GM12865 (cell line): ENCODE measurements at regions not wholly inside any gene's neighbourhood (a gene's known extent, or its start where the extent isn't known, plus 50 kb on each side); places are given as distances from the start of the nearest gene placed in this dataset.

ENCODE experiments used
- DNase-seq: peaks from one replicate; pipeline ENCODE4 v3.0.0; 2010; ENCODE audit warnings: low read depth
- H3K4me3 ChIP-seq: 2 replicates; pipeline ENCODE4 v1.5.1; 2011; ENCODE audit warnings: mild to moderate bottlenecking, low read depth, low read length, control low read depth
- CTCF ChIP-seq: IDR thresholded peaks from 2 replicates; pipeline ENCODE4 v1.5.1; 2011; ENCODE audit warnings: low read length, control low read depth, low read depth, inconsistent platforms; ENCODE audit not compliant: insufficient read depth; ENCODE audit errors: missing control alignments

GRCh38 chr18:22789052-22789451 lies 144.1 kb upstream of the RBBP8 start:
- DNase-seq, result no peak
- H3K4me3 ChIP-seq, result no peak overlapping the region
- no peak for TF ChIP-seq CTCF

- DNase-seq, result no peak
- no peak for TF ChIP-seq CTCF
- H3K4me3 ChIP-seq, result no peak overlapping the region
Measured at GRCh38 chr18:22789600-22789999, 143.5 kb upstream of the RBBP8 start.

GRCh38 chr18:22790545-22791309 lies 142.4 kb upstream of the RBBP8 start:
- H3K4me3 ChIP-seq, result no peak overlapping the region
- no peak for TF ChIP-seq CTCF
- DNase-seq, result no peak

GRCh38 chr18:22791310-22791610 lies 141.9 kb upstream of the RBBP8 start:
- no peak for DNase-seq
- no peak overlapping the region for H3K4me3 ChIP-seq
- no peak for TF ChIP-seq CTCF

- no peak overlapping the region for H3K4me3 ChIP-seq
- no peak for TF ChIP-seq CTCF
- no peak for DNase-seq
Measured at GRCh38 chr18:22796113-22796512, 137.0 kb upstream of the RBBP8 start.

- H3K4me3 ChIP-seq, result no peak overlapping the region
- DNase-seq, result no peak
- no peak for TF ChIP-seq CTCF
Measured at GRCh38 chr18:22800551-22800951, 132.6 kb upstream of the RBBP8 start.

GRCh38 chr18:22813648-22814328 lies 119.3 kb upstream of the RBBP8 start:
- peak; percentile 50 for DNase-seq
- H3K4me3 ChIP-seq, result no peak overlapping the region
- TF ChIP-seq CTCF, result peak; percentile 57
